ENCODE measurements at regions not wholly inside any gene's neighbourhood (a gene's known extent, or its start where the extent isn't known, plus 50 kb on each side); places are given as distances from the start of the nearest gene placed in this dataset.

DNA sequence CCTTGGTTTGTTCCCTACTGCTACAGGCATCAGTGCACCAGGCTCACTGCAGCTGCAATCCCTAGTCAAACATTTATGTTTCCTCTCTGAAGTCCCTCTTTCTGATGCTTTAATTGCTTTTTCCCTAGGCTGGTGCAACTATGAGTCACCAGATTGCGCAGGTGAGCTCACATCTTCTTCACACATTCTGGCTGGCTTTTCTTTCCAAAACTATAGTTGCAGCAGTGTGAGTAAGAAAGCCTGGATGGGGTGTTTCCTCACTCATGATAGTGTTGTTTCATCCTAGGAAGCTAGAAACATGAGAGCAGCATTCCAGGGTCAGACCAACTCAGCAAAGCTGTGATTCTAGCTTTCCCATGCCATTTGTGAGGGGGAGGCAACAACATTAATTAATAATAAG, 296.4 kb downstream of the PAX1 start:
- TF ChIP-seq CTCF (IDR thresholded peaks at IDR 0.05) (no peak), POLR2A (IDR thresholded peaks at IDR 0.05) (no peak)
